GM18873 (cell line): ENCODE measurements at regions not wholly inside any gene's neighbourhood (a gene's known extent, or its start where the extent isn't known, plus 50 kb on each side); places are given as distances from the start of the nearest gene placed in this dataset.
"Not testable (repeated sequence)": the region's sequence is repeated elsewhere in the genome, so short reads cannot be mapped to it uniquely, and the experiment has no call there.

Experiments used
- ATAC-seq: cut with Tn5 transposase; IDR thresholded peaks from one replicate; pipeline ENCODE4 v1.9.1; 2021; ENCODE audit warnings: mild to moderate bottlenecking, moderate library complexity, moderate number of reproducible peaks; ENCODE audit not compliant: unreplicated experiment, low FRiP score

DNA sequence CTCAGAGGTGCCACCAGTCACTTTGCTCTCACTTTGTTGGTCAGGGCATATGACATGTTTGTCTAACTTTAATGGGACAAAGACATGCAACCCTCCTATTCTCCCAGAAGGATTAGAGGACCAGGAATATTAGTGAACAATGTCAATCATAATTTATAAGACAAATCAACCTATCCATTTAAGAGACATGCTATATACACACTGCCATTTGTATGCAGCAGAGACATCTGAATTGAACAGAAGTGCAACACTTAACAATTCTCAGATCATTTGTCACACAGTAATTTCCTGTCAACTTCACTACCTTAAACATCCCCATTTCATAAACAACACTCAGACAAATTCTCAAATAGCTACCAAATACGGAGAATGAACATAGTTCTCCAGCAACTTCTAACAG lies 273.6 kb upstream of the RGMB start:
- no peak for ATAC-seq

DNA sequence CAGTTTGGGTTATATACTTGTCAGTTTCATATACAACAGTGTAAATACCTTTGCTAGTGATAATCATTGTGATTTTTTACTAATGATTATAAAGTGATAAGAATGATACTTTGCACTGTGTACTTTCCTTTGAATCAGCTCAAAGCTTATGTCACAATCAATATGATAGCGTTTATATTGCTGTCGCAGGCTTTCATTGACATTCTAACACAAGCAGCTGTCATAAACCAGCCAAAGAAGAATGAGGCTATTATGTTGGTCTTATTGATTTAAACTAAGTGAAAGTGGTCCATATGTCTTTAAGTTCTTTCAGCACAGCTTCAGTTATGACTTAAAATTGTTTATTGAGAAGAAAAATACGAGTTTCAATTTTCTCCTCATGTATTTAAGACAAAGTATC lies 272.7 kb upstream of the RGMB start:
- ATAC-seq, result no peak

DNA sequence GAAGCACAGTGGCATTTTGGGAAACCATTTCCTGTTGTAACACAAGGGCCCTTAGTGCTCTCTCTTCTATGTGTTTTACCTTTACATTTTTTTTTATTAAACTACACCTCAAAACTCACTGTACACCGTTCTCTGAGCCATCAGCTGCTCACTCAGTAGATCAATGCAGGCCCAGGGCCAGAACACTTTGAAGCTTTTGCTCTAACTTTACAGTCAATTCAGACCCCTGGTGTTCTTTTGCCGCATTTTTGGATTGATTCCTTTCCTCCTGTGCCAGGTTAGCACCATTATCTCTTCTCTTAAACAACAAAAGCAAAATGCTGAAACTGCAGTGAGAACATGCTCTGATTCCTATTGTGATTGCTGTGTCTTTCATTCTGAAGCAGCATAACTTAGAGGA lies 269.8 kb upstream of the RGMB start:
- ATAC-seq, result no peak

DNA sequence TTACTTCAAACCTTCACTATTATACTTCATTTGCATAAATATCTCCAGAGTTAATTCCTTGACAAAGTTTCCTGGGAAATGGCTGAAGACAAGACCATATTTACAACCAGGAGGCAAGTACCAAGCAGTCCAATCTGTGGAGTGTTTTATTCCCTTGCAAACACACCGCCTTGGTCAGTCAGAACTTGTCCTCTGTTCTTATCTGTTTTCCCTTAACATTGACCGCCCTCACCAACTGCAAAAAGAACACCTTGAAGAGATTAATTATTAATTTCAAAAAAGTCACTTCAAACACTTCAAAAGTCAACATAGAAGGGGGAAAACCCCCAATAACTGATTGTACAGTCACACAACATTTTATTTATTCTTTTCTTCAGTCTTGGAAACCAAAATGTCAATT lies 269.0 kb upstream of the RGMB start:
- no peak for ATAC-seq

DNA sequence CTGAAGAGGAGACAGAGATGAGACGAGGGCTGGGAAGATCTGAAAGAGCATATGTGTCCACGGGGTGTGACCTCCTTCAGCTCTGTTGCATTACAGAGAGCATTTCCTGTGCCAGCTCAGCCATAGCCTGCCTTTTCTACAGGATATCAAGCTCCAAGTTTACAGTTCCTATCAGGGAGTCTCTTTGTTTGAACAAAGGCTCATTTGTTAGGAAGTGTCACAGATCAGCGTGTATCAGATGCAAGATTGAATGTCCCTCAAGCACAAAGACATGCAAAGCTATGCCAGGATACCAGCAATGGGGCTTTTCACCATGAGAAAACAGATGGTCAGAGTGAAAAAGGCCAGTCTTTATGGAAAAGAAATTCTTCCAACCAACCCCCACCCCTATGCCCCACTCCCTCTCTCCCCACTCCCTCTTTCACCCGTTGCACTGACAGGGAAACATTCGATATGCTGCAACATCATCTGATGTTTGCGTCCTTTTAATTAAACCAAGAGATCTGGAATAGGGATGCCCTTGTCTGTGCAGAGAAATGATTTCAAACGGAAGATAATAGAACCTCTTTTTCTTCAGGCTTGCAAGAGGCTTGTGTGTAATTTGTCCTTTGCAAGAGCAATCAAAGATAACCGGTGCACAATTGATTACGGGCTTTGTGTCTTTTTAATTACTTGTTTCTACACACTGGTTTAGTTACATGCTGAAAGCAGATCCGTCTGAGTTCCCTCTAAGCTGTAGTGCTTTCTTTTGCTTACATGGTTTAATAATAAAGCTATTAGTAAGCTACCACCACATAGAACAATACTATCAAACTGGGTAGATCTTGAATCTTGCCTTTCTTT lies 263.1 kb upstream of the RGMB start:
- ATAC-seq, result no peak

DNA sequence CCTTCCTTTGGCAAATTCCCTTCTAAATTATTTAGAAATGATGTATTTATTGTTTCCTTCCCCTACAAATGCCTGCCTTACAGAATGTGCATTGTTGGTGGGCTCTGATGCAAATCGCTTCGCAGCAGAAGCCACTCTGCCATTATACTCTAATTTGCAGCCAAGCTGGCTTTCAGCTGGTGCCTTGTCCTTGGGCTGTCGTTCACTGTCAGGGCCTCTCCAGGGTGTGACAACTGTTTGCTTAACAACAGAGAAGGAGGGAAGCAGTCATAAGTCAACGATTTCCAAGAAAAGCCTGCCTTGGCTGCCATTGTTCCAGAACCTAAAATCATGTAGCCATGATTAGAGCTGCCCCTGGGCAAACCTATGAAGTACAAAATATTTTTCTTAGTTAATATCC lies 260.1 kb upstream of the RGMB start:
- no peak for ATAC-seq

DNA sequence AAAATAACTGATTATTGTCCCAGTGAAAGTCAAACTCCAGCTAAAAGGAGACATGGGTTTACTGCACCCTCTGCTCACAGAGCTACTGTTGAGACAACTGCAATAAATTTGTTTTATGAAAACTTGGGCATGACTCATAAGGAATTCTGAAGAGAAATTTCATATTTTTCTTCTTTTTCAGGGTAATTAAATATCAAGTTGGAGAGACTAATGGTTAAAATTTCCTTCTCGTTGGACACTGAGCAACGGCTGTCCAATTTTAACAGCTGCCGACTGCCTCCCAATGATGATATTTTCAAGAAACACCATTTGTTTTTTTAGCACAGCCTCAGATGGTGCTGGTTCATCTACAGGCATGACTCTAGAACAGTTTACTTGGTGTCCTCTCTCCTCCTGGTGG lies 259.2 kb upstream of the RGMB start:
- no peak for ATAC-seq

DNA sequence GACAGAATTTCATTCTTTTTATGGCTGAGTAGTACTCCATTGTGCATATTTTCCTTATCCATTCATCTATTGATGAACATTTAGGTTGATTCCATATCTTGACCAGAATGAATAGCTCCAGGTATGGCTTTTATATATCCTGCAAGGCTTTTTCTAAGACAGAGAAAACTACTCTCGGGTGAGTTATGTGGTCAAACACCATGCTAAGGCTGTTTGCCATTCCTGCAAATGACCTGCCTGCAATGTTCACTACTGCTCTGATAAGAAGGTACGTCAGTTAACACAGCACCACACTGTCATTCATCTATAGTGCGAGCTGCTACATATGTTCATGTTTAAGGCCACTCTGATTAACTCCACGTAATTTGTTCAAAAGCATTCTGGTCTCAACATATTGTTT lies 256.8 kb upstream of the RGMB start:
- ATAC-seq, result no peak

DNA sequence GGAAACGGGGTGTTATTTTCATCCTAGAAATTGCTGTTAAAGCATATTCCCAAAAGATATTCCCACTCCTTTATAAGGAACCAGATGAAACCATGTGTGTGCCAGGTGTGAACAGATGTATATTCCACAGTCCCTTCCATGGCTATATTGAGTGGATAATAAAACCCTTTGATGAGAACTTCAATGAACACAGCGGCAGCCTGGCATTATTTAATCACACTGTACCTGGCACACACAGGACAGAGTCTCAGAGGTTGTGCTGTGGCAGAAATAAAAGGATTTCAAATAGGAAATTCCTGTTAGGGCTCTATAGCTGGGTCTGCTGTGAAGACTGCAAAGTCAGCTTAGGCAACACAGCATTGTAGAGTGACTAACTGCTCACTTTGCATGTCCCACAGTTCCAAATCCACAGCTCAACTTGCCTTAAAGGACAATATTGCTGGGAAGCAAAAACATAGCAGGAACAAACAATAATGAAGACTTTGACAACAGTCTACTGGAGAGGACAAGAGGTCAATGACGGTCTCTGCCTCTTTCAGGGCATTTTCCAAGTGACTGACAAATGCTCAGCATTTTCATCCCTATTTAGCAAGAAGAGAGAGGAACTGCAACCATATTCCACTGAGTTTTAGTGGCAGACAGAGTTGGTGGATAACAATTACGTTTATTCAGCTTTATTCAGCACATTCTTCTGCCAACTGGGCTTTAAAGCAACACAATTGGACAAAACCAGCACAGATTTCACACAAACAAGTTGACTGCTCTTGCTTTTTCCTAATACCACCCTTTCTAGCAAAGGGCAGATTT lies 255.7 kb upstream of the RGMB start:
- no peak for ATAC-seq

DNA sequence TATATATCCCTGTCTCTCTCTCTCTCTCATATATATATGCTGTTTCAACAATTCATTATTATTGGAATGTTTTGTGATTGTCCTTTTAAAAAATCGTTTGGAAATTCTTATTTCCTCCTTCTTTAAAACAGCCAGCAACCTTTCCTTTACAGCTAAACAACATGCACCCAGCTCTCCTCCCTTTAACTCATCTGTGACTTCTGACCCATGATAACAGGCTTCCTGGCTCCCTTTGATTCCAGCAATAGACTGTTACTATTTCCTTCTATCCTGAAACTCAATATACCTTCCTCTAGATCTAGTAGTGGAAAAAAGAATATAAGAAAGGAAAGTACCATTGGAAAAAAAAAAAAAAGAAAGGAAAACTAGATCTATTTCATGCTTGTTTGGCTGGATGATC lies 254.7 kb upstream of the RGMB start:
- ATAC-seq, result no peak

DNA sequence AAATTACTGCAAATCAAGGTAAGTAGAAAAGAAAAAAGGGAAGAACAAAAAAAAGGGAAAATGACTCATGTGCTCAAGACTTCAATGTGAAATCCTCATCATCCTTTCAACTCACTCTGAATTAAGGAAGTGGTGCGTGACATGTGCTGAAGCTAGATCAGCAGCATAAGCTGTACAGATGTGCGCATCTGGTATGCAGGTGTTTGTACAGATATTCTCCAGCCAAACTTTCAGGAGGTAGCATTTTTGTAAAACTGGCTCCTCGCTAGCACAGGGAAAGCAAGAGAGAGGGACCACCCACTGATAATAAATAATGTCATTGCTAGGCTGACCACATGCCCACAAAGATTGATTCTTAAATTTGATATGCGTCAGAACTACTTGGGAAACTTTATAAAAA lies 253.9 kb upstream of the RGMB start:
- no peak for ATAC-seq

DNA sequence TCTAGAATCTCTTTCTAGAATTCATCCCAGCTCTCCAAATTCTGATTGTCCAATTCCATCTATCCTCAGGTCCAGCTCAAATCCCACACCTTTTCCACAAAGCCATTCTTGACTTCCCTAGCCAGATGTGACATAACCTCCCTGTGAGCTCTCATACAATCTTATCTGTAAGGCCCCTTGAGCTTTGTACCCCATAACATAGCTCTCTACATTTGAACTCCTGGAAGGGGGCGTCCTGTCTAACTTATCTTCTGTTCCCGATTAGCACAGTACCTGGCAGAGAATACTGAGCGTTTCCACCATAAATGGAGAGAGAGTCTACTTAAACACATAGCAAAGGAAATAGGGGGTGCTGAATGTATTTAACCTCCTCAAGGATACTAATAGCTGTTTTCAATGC lies 251.6 kb upstream of the RGMB start:
- ATAC-seq, result no peak

DNA sequence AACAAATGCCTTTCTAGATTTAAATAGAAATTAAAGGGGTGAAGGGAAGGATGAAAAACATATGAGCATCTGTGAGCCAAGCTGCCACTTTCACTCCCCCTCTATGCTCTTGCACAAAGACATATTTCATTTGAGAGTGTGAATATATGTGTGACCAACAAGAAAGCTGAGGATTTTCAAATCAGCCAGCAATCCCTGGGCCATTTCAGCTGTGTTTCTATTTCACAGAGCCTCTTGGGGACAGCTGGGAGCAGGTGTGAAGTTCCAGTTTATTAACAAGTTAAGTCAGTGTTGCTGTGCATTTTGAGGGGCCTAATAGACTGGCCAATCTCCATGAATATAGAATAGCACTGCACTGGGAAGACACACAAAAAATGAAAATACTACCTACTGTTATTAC lies 248.7 kb upstream of the RGMB start:
- no peak for ATAC-seq

DNA sequence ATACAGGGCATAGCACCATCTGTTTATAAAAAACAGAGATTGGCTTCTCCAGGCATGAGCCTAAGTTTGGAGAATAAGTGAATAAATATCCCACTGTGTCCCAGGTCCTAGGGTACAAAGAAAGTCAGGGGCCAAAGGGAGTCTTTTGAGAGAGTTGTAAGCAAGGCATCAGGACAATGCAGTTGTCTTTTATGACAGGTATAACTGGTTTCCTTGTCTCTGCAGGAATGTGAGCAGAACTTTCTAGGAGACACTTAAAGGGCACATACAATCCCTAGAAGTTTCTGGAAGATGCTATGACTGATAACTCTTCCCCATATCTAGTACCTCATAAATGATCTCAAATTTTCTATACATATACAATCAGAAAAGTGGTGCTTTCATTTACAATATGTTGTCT lies 245.6 kb upstream of the RGMB start:
- ATAC-seq, result no peak

DNA sequence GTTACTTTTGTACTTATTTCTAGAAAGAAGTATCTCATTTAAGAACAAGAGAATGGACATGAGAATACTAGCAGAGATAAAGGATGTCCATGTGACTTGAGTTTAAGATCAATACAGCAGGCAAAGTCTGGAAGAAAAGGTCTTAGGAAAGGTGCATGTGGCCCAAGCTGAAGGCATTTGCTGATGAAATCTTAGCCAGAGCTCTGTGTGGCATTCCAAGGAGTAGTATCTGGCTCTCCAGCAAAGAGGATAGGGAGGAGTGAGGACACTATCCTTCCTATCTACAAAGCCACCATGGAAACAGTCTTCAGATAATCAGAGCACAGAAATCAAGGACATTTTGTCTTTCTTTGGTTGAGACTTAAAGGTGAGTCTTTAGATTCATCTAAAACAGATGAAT lies 244.1 kb upstream of the RGMB start:
- ATAC-seq, result no peak

DNA sequence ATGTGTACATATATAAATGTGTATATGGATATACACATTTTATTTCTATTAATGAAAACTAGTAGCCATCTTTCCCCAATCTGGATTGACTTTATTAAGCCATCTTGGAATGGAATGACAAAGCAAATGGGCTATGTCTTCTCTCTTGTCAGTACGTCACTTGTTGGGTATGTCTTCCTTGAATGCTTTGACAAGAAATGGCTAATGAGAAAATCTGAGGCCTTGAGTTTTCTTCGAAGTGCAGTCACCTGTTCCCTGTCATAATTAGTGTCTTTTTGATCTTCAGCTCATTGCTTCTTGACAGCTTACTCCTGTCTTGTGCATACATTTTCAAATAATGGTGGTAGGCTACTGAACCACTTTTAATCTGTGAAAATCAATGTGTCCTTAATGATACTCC lies 243.2 kb upstream of the RGMB start:
- ATAC-seq, result no peak

DNA sequence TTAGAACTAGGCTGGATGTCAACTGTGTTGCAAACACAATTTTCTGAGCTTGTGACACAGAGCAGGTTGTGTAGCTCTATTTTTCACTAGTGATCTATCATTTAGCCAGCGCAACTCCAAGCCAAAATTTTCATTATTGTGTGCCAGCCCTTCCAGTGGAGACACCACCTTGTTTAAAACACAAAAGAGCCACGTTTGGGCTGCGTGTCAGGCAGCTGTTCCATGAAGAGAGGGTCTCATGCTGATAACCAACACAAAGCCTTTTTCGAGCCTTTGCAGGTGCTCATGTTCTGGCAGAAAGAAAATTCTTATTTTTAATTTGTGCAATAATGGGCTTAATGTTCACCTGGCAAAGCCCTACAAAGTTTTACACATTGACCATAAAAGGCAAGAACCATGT lies 237.6 kb upstream of the RGMB start:
- no peak for ATAC-seq

DNA sequence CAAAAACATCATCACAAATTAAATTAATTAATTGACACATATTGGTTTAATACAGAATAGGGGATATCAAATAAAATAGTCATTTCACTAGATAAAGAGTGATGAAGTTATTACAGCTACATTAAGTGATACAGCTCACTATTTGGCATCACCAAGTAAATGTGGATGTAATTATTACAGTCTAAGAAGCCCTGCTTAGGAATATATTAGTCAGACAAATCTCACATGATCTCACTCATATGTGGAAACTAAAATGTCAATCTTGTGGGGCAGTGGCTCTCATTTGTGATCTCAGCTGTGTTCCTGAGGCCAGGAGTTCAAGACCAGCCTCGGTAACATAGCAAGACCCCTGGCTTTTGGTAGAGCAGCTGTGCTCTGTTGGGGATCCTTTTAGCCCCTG lies 233.4 kb upstream of the RGMB start:
- no peak for ATAC-seq

DNA sequence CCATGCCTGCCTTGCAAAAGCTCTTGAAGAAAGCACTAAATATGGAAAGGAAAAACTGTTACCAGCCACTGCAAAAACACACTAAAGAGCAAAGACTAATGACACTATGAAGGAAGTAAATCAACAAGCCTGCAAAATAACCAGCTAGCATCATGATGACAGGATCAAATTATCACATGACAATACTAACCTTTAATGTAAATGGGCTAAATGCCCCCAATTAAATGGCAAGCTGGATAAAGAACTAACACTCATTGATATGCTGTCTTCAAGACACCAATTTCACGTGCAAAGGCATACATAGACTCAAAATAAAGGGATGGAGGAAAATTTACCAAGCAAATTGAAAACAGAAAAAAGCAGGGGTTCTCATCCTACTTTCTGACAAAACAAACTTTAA lies 231.8 kb upstream of the RGMB start:
- no peak for ATAC-seq

DNA sequence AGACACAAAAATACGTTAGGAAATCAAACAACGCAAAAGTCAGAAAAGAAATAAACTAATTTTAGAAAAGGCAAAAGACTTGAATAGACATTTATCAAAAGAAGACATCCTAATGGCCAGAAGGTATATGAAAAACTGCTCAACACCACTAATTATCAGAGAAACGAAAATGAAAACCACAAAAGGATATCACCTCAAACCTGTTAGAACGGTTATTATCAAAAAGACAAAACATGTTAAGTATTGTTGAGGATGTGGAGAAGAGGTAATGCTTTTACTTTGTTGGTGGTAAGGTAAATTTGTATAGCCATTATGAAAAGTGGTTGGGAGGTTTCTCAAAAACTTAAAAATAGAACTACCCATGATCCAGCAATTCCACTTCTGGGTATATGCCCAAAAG lies 230.0 kb upstream of the RGMB start:
- no peak for ATAC-seq

DNA sequence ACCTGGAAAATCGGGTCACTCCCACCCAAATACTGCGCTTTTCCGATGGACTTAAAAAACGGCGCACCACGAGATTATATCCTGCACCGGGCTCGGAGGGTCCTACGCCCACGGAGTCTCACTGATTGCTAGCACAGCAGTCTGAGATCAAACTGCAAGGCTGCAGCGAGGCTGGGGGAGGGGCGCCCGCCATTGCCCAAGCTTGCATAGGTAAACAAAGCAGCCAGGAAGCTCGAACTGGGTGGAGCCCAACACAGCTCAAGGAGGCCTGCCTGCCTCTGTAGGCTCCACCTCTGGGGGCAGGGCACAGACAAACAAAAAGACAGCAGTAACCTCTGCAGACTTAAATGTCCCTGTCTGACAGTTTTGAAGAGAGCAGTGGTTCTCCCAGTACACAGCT lies 226.5 kb upstream of the RGMB start:
- not testable (repeated sequence) for ATAC-seq

DNA sequence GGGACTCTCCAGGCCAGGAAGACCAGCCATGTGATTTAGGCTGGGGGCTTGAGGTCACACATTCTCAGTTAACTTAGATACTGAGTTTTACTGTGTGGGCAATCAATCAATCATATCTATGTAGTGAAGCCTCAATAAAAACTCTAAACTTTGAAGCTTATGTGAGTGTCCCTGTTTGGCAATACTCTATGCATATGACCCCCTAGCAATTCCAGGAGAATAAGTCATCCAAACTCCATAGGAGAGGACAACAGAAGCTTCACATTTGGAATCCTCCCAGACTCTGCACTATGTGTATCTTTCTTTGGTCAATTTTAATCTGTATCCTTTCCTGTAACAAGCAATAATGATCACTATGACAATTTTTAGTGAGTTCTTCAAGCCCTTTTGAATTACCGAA lies 216.8 kb upstream of the RGMB start:
- no peak for ATAC-seq
